GM19035 (cell line): ENCODE measurements at regions not wholly inside any gene's neighbourhood (a gene's known extent, or its start where the extent isn't known, plus 50 kb on each side); places are given as distances from the start of the nearest gene placed in this dataset.

ENCODE experiments used
- ATAC-seq: cut with Tn5 transposase; IDR thresholded peaks from one replicate; pipeline ENCODE4 v1.9.1; 2021; ENCODE audit not compliant: unreplicated experiment

DNA sequence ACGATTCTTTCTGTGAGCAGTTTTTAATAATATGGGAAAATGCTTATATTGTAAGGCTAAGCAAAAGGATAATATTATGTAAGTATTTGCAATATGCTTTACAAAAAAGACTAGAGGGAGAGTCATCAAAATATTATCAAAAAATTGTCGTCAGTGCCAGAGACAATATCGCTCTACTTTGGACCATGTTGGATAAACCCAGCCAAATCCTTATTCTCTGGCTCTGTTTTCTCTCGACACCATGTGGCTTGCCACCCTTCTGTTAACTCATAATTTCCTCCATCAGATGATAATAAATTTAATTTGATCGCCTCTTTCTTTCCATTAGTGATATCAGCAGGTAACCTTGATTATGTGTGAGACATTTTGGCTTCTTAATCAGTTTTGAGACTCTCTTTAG, 129.9 kb downstream of the CDC42EP3 start:
- no peak for ATAC-seq

DNA sequence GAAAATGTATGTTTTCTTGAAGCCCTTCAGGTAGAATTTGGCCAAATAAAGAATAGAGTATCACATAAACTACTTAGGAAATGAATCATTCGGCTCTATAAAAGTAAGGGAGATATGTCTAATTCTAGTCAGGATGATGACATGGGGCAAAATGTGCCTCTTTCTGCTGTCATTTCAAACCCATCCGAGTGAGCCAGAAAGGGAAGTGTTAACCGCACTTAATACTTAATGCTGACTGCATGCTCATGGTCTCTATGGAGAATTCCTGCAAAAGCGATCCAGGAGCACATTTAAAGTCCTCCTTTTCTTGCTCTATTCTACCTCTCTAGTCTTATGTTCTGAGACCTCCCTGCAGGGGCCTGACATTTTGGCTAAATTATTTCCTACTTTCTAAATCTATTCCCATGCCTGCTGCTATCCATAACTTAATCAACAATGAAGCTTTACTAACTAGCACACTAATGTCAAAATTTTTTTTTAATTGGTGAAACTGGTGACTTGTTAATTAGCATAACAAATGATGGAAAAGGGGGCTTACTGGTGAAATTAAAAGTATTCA, 127.4 kb downstream of the CDC42EP3 start:
- ATAC-seq, result peak; percentile 58

DNA sequence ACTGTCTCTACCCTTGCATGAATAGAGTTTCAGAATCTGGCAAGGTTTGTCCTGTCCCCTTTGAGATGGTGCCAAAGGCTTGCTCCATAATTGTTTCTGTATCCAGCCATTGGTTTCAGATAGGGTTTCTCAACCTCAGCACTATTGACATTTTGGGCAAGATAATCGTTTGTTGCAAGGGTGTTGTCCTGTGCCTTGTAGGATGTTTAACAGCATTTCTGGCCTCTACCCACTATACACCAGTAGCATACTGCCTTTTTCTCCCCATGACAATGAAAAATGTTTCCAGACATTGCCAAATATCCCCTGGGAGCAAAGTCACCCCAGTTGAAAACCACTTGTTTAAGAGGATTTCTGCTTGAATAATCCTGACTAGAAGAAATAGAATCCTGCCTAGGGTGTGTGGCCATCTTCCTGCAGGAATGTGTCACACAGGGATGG, 126.8 kb downstream of the CDC42EP3 start:
- ATAC-seq, result no peak

DNA sequence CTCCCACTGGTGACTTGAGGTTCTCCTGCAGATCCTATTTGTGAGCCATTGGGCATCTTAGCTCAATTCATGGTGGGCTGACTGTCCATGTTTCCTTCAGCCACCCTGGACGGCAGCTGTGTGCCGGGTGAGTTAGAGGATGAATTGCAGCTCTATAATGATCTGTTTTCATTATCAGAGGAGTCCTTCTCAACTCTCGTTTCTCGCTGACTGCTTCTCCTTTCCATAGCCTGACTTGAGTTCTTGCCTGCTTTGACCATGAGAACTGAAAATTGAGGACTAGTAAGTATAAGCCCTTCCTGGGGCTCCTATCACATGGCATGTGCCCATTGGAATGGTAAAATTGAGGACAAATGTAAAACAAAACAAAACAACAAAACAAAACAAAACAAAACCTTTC, 121.8 kb downstream of the CDC42EP3 start:
- no peak for ATAC-seq

DNA sequence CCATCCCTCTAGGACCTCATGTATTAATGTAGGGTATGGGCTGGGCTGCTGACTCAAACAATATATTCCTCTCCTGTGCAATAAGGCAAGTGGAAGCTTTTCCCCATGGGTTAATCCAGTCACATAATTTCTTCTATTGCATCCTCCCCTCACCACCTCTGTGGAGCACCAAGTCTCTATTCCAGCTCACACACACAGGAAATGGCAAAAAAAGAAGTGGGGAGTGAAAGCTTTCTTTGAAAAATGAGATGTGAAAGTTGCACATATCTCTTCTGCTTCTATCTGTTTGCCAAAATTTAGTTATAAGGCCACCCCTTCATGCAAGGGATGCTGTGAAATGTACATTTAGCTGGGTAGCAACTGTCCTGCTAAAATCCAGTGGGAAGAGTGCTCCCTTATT, 121.3 kb downstream of the CDC42EP3 start:
- ATAC-seq, result no peak

DNA sequence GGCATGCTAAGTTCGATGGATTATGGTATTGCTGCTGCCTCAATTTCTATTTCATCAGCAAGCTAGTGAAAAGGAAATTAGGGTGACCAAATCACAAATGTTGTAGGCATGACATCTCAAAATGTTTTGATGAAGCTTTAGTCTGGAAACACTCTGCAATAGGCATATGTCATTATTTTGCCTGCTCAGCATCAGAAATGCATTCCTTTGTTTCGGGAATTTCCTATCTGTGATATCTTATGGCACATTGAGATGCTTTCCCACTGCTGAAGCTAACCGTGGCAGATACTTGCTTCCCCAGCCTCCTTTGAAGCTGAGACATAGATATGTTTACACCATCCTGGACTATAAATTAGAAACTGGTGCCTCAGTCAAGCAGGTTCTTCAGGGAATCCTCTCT, 119.7 kb downstream of the CDC42EP3 start:
- no peak for ATAC-seq

DNA sequence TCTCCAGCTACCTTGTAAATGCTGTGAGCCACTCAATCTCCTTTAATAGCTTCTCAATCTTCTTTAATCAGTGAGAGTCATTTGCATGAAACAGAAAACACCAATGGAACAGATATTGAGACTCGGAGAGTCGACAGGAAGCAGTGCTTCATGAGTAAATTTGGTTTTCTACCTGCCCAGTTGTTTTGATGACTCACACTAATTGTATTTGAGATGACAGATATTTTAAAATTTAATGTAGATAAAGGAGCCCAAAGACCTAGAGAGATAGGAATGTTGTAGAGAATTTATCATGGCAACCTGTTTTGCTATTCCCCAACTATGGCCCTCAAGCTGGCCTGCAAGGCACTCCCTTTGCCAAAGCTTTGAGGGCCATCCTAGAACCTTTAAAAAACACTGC, 119.1 kb downstream of the CDC42EP3 start:
- no peak for ATAC-seq

DNA sequence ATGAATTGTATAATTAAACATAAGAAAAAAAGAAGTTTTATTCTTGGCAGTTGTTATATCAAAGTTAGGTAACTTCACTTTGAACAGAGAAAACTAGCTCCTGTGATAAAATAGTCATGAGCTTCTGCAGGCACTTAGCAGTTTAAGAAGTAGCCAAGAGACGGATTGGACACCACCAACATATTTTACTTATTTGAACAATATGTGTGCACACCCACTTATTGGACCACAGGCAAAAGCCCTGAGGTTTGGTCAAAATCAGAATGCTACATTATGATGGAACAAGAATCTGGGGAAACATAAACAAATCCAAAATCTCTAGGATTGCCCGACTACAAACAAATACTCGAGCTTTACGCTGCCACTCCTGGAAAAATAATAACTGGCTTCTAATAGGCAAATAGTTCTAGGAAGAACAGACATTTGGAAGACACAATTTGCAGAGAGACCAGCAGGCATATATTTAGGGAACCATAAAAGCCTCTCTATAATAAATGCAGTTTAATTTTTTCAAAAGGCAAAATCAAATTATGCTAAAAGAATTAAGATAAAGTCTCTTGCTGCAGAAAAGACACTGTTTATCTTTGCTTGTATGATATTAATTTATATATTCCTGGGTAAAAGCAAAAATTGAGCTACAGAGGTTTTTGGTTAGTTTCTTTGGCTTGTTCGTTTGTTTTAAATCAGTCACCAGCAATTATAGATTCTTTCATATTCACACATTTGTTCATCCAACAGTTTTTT, 117.9 kb downstream of the CDC42EP3 start:
- ATAC-seq, result no peak

DNA sequence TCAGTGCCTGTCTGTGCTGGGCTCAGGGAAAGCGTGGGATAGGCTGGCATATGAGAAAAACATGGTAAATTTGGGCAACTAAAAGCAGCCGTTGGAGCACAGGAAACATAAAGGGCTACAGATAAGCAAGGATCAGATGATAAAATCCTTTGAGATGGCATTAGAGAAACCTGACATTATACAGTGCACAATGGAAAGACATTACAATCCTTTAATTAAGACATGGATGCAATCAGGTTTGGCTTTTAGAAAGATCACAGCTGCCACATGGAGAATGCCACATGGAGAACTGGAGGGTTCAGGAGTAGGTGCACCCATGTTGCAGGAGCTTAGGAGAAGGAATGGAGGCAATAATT, 117.3 kb downstream of the CDC42EP3 start:
- ATAC-seq, result no peak

DNA sequence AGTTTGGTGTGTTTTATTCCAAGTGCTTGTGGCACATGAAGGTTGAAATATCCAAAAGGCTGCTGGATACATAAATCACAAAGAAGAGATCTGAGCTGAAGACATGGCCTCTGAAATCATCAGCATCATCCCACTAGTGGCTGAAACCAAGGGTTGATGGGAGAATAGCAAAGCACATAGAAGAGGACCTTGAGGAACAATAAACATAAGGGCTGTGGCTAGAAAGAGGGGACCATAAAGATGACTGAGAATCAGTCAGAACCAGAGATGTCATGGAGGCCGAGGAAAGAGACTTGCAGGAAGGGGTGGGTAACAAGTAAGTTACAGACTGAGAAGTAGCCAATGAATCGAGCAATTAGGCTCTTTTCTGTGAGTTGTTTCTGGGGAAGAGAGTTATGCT, 116.8 kb downstream of the CDC42EP3 start:
- no peak for ATAC-seq

DNA sequence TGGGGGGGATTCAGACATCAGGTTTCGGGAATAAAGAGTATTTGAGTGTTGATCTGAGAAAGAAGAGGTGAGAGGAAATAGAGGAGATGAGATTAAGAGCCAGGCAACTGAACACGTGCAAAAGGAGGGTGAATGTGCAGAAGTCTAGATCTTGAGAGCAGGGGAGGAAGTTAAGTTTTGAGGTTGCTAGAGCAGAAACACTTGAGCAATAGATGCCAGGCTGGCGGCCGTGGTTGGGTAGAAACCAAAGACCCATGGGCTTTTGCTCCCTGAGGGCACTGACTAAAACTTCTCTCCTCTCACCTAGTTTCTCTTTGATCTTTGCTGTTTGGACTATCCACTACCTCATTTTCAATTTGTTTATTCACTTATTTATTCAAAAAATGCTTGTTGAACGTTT, 116.0 kb downstream of the CDC42EP3 start:
- no peak for ATAC-seq

DNA sequence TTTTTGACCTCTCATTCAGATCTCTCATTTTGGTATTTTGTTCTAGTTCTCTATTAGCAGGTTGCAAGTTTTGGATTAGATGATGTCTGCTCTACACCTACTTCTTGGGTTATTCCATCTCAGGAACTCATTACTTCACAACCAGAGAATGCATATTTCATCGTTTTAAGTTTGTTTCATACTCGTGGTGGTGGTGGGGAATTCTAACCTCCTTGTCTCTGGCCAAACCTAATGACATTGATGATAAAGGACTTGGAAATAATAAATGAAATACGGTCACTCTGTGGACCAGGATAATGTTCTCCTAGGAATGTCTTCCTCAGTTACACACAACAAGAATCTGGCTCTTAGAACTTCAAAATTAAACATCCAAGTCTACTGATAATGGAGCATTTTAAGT, 115.2 kb downstream of the CDC42EP3 start:
- no peak for ATAC-seq

DNA sequence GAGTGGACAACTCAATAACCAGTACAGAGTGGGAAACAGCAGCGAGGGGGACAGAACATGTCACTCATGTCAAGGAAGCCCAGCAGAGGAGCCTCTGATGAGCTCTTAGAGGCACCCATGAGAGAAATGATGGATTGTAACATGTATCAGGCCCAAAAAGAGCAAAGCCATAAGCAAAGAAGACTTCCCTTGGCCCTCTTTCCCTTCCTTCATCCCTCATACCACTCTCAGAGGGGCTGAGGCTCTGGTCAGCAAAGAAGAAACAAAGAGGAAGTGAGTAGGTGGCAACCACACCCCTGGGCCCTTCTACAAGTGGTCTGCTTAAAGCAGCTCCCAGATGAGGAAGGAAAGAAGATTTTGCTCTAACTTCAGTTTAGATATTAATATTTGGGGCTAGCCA, 112.8 kb downstream of the CDC42EP3 start:
- ATAC-seq, result peak; percentile 58

DNA sequence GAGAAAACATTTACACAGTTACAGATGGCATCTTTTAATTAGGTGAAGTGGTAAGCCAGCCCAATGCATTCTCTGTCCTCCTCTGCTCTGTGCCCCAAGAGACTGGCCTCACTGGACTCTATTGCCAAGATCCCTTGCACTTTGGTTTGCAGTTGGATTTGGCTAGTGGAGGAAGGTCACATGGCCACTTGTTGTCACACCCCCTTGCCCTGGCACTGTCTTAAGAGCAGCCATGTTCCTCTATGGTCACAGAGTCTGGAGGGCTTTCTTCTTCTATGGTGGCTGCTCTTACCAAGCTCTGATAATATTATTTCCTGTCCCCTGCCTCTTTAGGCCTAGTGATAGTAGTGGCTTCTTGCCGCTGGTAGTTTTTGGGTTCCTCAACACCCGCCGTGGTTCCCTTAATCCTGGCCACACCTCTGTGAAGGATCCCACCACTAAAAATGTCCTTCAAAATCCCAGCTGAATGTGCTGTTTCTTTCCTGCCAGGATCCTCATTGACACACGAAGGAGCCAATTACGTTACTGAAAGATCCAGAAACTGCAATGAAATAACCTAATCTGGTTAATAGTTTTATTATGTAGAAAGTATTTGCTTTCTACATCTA, 111.1 kb downstream of the CDC42EP3 start:
- ATAC-seq, result no peak

DNA sequence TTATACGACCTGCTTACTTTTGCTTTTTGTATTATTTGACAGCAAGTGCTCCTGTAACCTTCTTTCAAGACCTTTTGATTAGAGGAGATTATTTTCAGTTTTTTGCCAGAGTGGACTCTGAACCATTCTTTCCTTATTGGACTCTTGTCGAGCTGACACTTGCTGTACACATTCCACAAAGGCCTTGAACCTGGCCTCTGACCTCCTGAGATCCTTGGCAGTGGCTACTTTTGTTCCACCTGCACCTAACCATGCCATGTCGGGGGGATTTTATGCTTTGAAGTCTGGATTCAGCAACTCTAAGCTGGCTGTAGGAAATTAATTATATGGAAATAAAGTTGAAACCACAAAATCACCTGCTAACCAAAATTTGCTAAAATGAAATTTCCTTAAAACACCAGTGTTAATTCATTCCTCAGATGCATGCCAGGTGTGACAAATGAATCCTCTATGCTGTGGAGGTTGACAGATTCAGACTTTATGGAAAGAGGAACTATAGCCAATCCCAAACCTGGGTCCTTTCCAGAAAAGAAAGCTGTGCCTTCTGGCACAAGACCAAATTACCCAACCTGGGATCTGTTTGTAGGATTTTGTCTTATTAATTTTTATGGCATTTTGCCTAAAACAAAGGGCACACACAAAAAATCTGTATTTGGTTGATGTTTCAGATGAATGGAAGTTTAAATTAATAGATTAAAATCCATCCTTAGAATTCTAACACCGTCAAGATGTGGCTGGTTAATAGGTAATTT, 110.4 kb downstream of the CDC42EP3 start:
- no peak for ATAC-seq

DNA sequence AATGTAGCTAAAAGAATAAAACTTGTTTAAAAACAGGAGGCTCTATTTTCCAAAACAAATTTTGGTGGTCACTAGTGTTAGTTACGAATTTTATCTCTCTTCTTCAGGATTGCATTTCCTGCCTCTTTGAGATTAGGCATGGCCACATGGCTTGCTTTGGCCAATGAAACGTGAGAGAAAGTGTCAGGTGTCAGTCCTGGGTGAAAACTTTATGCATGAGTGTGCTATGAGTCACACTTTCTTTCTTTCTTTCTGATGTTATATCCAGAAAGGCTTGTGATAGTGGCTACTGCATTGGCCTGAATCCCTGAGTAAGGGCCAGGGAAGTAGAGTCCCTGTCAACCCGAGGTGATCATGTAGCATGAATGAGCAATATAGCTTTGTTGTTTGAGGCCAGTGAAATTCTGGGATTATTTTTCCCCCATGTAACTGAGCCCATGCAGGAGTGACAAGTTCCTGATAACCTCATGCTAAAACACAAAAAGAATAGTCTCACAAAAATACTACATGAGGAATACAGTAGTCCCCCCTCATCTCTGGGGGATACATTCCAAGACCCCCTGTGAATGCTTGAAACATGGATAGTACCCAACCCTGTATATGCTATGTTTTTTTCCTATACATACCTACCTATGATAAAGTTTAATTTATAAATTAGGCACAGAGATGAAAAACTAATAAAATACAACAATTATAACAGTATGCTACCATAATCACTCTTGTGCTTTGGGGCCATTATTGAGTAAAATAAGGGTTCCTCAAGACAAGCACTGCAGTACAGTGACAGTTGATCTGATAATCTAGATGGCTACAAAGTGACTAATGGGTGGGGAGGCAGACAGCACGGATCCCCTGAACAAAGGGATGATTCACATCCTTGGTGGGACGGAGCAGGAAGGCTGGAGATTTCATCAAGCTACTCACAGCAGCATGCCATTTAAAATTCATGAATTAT, 109.5 kb downstream of the CDC42EP3 start:
- peak; percentile 60 for ATAC-seq

DNA sequence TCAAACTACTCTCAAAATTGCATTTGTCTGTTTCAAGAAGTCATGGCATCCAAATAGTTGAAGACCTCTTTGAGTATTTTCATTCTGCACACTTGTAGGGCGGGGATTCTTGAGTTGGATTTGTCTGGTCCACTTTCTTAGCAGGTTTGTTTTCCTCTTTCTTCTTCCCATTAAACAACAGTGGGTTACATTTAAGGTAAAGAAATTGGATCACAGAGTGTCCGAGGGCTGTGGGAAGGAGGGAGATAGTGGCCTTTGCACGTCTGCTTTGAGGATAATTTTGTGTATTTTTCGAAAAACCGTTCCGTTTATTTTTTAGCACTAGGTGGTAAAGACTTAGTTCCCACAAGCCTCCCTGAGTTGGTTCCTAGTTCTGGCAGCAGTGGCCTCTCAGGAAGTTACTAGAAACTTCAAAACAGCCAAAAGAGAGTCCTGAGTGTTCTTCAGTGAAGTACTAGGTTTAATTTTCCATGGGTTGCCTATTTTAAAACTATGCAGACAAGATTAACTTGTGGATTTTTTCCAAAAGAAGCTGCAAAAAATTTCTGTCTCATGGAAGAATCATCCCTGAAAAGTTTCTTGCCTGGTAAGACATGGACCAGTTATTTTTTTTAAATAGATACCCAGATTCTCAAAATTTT, 107.9 kb downstream of the CDC42EP3 start:
- ATAC-seq, result no peak

DNA sequence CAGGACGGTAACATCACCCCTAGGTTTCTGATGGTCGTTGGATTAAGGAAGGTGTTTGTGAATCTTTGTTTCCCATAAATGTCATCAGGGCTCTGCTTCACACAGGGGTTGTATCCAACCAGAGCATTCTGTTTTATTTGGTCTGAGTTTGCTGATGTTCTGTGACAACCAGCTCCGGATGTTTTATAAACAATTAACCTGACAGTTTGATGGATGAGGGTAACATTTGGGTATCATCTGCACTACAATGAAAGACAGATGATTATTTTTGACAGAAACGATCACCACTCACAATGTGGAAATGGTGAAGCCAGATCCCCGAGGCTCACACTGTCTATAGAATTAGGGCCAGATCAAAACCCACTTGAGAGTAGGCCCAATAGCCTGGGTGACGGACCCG, 107.1 kb downstream of the CDC42EP3 start:
- no peak for ATAC-seq

DNA sequence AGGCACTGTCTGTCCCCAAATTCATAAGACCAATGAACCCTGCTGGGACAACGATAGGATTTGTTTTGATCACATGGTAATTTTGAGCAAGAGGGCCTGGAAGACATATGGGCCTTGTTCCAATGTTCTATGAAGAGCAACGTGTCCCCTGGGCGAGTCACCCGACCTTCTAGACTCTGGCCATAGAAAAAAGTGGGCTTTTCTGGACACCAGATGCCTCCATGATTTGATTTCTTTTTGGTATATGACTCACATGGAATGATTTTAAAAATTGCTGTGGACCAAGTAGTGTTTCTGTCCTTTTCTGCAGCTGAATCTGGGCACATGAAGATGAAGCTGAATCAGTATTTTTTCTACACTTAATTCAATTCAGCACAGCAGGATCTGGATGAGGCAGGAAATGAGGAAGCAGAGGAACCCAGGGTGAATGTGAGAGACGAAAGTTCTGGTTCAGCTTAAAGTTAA, 104.9 kb downstream of the CDC42EP3 start:
- ATAC-seq, result no peak

DNA sequence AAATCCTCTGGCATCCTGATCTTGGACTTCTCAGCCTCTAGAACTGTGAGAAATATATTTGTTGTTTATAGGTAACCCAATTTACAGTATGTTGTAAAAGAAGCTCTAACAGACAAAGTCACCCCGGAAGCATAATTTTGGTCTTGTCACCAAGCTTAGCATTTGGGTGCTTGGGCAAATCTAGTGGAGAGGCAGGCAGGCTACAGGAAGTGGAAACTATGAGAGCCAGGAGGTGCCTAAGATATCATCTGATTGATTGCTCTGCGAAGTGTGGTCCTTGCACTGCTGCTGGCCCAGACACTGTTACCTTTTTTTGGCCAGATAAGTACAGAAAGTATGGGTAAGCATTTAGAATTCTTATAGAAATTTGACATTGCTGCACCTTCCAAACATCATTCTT, 102.9 kb downstream of the CDC42EP3 start:
- ATAC-seq, result no peak
